ENCODE measurements at regions not wholly inside any gene's neighbourhood (a gene's known extent, or its start where the extent isn't known, plus 50 kb on each side); places are given as distances from the start of the nearest gene placed in this dataset.
"Not testable (repeated sequence)": the region's sequence is repeated elsewhere in the genome, so short reads cannot be mapped to it uniquely, and the experiment has no call there.

DNA sequence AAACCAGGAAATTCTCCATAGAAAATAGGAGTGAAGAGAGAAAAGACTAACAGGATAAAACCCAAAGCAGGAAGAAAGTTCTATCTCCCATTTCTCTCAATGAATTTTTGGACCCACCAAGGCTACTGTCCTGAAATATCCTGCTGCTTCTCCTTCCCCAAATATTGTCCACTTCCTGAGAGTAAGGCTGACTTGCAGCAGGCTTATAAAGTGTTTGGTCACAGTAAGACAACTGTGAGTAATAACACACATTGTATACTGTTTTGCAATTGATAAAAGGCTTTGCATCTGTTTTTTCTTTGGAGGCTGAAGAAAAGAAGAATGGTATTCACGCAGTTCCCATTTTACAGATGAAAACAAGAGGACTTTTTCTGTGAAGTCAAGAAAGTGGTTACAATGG is 52.8 kb downstream of the FOXD4L6 start:
- not testable (repeated sequence) for H3K27ac Mint-ChIP-seq; H3K36me3 Mint-ChIP-seq (ENCODE audit: low read depth); H3K9me3 Mint-ChIP-seq
- Mint-ChIP-seq H3K27me3 (ENCODE audit: low read depth) (peaks cover 42% of the 10 kb centered on the region), H3K4me1 (peaks cover 11% of the 10 kb centered on the region), H3K4me3 (peak overlapping the region; percentile 77 to 88 (median 88))

DNA sequence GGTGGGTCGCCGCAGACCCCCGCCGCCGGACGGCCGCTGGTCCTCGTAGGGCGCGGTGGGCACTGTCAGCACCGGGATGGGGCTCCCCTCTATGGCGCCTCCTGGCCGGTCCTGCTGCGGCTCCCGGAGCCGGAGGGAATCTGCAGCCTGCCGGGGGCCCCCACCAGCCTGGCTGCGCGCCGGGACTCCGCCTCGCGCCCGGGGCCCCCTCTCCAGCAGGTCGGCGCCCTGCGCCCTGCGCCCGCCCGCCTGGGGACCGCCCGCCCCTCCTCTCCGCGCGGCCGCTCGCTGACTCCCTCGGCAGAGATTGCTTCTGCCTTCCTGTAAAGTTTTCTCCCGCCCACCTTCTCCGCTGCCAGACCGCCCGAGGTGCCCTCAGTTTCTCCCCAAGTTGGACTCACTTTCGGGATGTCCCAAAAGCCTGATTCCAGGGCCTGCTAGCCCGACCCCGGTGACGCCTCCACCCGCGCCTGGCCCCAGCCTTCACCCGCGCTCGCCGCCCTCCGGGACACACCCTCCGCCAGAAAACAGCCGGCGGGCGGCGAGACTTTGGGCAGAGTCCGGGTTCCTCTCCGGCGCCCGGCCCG is 54.0 kb downstream of the FOXD4L6 start:
- Mint-ChIP-seq H3K27me3 (ENCODE audit: low read depth) (peaks cover 42% of the 10 kb centered on the region), H3K4me3 (peak overlapping the region; percentile 77 to 94 (median 88)), H3K27ac (peak overlapping the region in 2 of 3 experiments; percentile 12 to 60), H3K4me1 (peaks cover 11% of the 10 kb centered on the region)
- not testable (repeated sequence) for H3K9me3 Mint-ChIP-seq; H3K36me3 Mint-ChIP-seq (ENCODE audit: low read depth)

DNA sequence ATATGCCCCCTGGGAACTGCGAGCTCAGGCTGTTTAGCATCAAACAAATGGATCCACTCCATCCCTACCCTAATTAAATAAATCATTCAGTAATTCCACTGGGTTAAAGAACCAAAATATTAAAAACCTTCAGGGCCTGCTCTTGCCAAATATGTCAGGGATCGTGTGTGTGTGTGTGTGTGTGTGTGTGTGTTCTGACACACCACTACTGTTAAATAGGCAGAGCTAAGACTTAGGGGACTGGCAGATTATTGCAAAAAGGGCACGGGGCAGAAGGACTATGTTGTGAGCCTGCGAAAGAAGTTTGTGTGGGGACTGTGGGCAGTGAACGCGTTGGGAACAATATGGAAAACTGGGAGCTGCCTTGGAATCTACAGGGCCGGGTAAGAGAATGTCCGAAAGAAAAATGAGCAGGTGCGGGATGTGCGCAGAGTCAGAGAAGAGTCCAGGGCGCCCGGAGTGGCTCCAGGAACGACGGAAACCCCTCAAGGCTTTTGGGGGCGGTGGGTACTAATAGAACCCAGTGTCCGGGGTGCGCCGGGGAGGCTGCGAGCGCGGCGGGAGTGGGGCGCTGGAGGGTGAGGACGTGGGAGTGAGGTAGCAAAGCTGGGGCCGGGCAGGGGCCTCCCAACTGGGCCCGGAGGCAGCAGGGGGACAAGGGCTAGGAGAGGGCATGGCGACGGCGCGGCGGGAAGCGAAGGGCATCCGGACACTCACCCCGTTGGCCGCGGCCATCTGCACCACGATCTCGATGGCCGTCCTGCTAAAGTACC is 54.8 kb downstream of the FOXD4L6 start:
- H3K36me3 Mint-ChIP-seq (ENCODE audit: low read depth); H3K9me3 Mint-ChIP-seq: not testable (repeated sequence)
- H3K27ac Mint-ChIP-seq, result peak overlapping the region in 2 of 3 experiments; percentile 10 to 40
- peaks cover 11% of the 10 kb centered on the region for H3K4me1 Mint-ChIP-seq
- H3K4me3 Mint-ChIP-seq, result peak overlapping the region; percentile 79 to 94 (median 88)
- peaks cover 42% of the 10 kb centered on the region for H3K27me3 Mint-ChIP-seq (ENCODE audit: low read depth)

DNA sequence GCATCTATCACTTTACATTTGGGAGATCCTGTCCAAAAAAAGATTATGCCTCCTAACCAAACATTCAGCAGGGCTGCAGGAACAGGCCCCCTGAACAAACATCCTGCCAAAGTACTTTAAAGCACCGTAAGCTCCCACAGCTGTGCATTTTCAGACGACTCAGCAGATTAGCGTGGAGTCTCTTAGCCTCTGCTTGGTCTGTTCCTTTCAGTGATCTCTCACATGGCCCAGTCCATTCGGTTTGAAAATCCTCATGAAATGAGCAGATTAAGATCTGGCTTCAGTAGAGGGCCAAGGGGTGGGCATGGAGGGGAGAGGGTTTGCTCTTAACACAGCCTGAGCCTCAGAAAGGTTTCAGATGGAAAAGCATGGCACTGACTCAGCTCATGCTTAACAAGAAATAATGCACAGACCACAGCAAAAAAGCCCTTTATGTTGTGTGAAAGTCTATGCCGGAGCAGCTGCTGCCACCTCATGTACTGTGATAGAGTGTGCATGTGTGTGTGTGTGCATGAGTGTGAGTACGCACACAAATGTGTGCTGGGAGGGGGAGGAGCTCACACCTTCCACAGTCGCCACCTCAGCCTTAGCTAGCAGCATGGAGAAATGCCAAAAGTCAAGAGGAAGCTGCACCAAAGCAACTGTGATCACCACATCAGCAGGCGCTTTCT is 64.2 kb downstream of the FOXD4L6 start:
- H3K36me3 Mint-ChIP-seq (ENCODE audit: low read depth); H3K27me3 Mint-ChIP-seq (ENCODE audit: low read depth); H3K9me3 Mint-ChIP-seq: not testable (repeated sequence)
- H3K27ac Mint-ChIP-seq, result peak overlapping the region; percentile 67 to 88 (median 81)
- H3K4me3 Mint-ChIP-seq, result peak overlapping the region in 1 of 3 experiments; percentile 28
- peaks cover 14% of the 10 kb centered on the region for H3K4me1 Mint-ChIP-seq

DNA sequence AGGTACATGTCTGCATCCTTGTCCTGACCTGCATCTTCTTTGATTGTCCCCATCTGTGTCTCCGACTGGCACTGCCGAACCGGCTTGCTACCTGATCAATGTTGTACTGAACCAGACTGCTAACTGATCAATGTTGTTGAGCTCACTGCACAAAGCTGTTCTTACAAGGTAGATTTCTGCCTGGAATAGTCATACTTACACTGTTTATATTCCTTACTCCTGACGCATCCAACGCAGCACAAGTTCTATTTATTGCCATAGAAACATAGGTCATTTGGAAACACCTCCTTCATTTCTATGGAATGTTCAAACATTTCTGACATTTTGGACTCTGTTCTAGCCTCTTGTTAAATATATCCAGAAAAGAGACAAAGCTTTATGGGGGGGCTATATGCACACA is 65.2 kb downstream of the FOXD4L6 start:
- H3K4me3 Mint-ChIP-seq; H3K9me3 Mint-ChIP-seq; H3K36me3 Mint-ChIP-seq (ENCODE audit: low read depth); H3K27me3 Mint-ChIP-seq (ENCODE audit: low read depth); H3K27ac Mint-ChIP-seq: not testable (repeated sequence)
- peaks cover 14% of the 10 kb centered on the region for H3K4me1 Mint-ChIP-seq

DNA sequence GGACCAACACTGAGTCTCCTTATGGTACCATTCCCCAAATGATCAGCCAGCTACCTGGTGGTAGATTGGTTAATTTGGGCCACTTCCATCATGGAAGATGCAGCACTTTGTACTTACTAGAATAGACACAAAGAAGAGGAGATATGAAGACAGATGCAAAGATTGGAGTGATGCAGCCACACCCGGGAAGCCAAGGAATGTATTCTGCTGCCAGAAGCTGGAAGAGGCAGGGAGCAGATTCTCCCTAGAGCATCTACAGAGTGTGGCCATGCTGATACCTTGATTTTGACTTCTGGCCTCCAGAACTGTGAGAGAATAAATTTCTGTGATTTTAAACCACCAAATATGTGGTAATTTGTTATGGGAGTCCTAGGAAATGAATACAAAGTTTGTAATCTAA is 68.9 kb downstream of the FOXD4L6 start:
- peaks cover 13% of the 10 kb centered on the region for H3K4me1 Mint-ChIP-seq

DNA sequence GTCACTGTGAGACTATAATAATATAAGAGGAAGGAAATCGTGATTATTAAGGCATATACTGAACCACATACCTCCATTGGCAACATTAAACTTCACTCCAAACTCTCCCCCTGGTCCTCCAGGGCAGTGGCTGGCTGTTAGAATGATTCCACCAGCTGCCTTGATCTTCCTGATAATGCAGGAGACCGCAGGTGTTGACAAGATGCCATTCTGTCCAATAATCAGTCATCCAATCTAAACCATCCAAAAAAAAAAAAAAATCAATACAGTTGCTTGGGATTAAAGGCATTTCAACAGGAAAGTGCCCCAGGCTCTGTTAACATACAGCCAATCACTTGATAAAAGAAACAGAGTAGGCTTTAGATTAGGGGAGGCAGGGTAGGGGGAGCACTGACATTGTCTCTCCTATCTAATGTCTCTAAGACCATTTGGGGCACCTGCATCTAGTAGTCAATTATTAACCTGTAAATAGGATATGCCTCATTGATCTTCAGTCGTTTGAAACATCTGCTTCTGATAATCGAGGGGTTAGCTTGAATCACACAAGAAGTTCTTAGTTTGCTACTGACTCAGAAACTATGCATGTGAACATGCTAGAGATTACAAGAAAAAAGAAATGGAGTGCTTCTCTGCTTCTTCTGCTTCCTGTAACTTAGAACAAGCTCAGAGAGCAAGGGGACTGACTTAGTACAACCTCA is 74.7 kb downstream of the FOXD4L6 start:
- not testable (repeated sequence) for H3K4me3 Mint-ChIP-seq; H3K27me3 Mint-ChIP-seq (ENCODE audit: low read depth)
- peaks cover 15% of the 10 kb centered on the region for H3K9me3 Mint-ChIP-seq

More for the DNA sequence above, 68.9 kb downstream of the FOXD4L6 start:
- not testable (repeated sequence) for H3K9me3 Mint-ChIP-seq; H3K4me3 Mint-ChIP-seq; H3K27ac Mint-ChIP-seq; H3K27me3 Mint-ChIP-seq (ENCODE audit: low read depth); H3K36me3 Mint-ChIP-seq (ENCODE audit: low read depth)

DNA sequence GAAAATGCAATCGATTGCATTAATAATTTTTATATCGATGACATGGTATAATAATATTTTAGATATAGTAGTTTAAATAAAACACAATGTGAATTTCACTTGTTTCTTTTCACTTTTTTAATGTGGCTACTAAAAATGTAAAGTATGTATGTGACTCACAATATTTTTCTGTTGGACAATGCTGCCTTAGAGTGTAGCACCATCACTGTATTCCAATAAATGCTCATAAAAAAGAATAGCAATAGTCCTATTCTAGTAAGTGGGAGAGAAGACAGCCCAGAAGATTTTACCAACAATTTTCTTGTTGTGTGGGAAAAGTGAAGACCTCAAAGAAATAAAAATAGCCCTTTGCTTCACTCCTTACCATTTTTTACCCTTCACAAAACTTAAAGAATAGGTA is 79.8 kb downstream of the FOXD4L6 start:
- Mint-ChIP-seq H3K9me3 (peaks cover 17% of the 10 kb centered on the region), H3K36me3 (ENCODE audit: low read depth) (peaks cover 12% of the 10 kb centered on the region)
- H3K27me3 Mint-ChIP-seq (ENCODE audit: low read depth); H3K4me1 Mint-ChIP-seq; H3K4me3 Mint-ChIP-seq; H3K27ac Mint-ChIP-seq: not testable (repeated sequence)

More for the DNA sequence above, 74.7 kb downstream of the FOXD4L6 start:
- Mint-ChIP-seq H3K36me3 (ENCODE audit: low read depth) (peaks cover 12% of the 10 kb centered on the region), H3K27ac (peak overlapping the region in 1 of 3 experiments; percentile 30)
- H3K4me1 Mint-ChIP-seq, result not testable (repeated sequence)

DNA sequence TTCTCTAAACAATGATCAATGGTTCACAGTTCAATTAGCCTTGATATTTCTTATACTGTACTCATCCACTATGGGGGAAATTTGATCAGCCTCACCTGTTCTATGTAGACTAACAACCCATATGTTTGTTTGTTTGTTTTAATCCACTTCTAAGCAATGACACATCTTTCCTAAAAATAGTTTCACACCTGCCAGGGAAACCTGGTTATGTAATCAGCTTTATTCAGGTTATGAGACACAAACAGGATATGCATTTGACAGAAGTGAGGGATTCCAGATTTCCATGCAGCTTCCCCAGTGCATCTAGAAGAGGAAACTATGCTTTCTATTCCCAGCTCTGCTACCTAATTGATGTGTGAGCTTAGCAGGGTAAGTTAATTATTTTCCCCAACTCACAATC is 80.7 kb downstream of the FOXD4L6 start:
- Mint-ChIP-seq H3K36me3 (ENCODE audit: low read depth) (peaks cover 12% of the 10 kb centered on the region), H3K9me3 (peaks cover 17% of the 10 kb centered on the region)
- not testable (repeated sequence) for H3K4me1 Mint-ChIP-seq; H3K4me3 Mint-ChIP-seq; H3K27ac Mint-ChIP-seq; H3K27me3 Mint-ChIP-seq (ENCODE audit: low read depth)

DNA sequence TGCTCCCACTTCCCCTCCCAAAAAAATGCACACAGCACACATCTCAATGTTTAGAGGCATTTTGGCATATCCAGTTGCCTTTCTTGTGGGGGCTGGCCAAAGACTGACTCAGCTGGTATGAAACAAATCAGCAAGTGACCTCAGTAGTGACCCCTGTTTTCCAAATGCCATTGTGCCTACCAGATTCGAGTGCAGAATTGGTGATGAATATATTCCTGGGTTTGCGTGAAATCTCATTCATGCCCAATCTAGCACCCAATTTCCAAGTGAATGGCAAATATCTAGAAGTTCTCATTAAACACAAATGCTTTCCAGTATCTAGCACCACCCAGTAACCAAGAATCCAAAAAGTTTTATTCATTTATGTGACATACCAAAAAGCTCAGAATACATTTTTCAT is 83.6 kb downstream of the FOXD4L6 start:
- H3K9me3 Mint-ChIP-seq, result peaks cover 20% of the 10 kb centered on the region
- H3K27me3 Mint-ChIP-seq (ENCODE audit: low read depth); H3K36me3 Mint-ChIP-seq (ENCODE audit: low read depth); H3K4me1 Mint-ChIP-seq; H3K4me3 Mint-ChIP-seq; H3K27ac Mint-ChIP-seq: not testable (repeated sequence)

DNA sequence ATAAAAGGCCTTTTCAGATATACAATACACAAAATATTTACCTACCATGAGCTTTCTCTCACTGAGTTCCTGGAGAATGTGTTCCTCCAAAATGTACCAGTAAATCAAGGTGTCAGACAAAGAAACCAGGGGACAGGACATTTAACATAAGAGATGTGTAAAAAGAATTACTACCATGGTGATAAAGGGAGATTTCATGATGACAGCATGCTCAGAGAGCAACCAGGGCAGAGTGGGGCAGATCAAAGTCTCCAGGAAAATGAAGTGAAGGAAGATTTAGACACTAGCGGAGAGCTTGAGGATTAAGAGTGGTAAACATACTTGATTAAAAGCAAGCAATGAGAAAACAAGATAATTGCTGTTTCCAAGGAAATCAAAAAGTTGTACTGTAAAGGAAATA is 85.0 kb downstream of the FOXD4L6 start:
- not testable (repeated sequence) for H3K27me3 Mint-ChIP-seq (ENCODE audit: low read depth); H3K9me3 Mint-ChIP-seq; H3K4me1 Mint-ChIP-seq; H3K27ac Mint-ChIP-seq; H3K4me3 Mint-ChIP-seq; H3K36me3 Mint-ChIP-seq (ENCODE audit: low read depth)

DNA sequence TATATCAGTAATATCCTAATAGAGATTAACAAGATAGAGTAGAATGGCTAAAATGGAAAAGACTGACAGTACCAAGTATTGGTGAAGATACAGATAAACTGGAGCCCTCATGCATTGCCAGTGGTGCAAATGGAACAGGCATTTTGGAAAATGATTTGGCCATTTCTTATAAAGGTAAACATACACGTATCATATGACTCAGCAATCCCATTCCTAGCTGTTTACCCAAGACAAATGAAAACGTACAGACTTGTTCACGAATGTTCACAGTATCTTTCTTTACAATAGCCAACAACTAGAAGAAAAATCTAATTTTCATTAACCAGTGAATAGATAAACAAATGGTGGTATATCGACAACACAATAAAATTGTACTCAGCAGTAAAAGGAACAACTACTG is 86.4 kb downstream of the FOXD4L6 start:
- not testable (repeated sequence) for H3K36me3 Mint-ChIP-seq (ENCODE audit: low read depth); H3K27ac Mint-ChIP-seq; H3K27me3 Mint-ChIP-seq (ENCODE audit: low read depth); H3K4me3 Mint-ChIP-seq; H3K9me3 Mint-ChIP-seq; H3K4me1 Mint-ChIP-seq

DNA sequence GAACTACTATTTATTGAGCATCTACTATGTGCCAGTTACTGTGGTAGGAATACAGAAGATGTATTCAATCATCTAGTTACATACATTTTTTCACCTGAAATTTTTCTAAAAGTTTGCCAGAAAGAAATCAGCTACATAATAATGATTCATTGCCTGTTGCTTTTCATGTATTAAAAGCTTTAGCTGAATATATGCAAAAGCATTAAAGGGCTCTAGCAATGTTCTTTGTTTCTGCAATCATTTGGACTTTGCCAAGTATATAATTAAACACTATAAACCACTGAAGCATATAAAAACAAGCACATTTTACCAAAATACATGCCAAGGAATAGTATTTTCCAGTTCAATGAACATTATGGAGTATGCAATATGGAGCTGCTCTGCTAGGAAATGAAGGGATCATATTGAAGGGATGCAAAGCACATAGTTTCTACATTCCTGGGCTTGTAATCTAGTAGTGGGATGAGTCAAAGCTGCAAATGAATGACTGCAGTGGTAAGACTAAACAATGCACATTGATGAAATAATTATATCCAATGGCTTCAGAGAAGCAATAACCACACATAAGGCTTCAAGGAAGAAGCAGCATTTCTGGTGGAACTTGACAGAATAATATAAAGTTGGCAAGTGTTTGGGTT is 87.7 kb downstream of the FOXD4L6 start:
- not testable (repeated sequence) for H3K27ac Mint-ChIP-seq; H3K4me1 Mint-ChIP-seq; H3K27me3 Mint-ChIP-seq (ENCODE audit: low read depth); H3K36me3 Mint-ChIP-seq (ENCODE audit: low read depth); H3K4me3 Mint-ChIP-seq
- peaks cover 12% of the 10 kb centered on the region for H3K9me3 Mint-ChIP-seq

DNA sequence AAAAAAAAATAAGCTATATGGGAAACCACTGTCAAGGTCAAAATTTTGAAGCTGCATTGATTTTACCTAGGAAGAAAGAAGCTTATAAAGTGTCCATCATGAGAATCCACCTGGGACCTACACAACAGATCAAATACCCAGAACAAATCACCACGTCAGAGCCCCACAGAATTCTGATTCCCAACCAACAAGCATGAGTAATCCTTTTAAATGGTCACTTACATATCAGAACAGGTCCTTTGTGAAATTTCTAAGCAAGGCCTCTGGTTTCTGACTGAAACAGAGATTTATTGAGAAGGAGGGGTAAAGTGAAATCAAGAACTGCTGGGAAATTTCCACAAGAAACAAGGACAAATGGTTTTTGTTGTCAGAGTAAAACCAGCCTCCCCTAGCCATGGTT is 93.2 kb downstream of the FOXD4L6 start:
- not testable (repeated sequence) for H3K9me3 Mint-ChIP-seq; H3K27ac Mint-ChIP-seq; H3K4me3 Mint-ChIP-seq; H3K36me3 Mint-ChIP-seq (ENCODE audit: low read depth); H3K4me1 Mint-ChIP-seq; H3K27me3 Mint-ChIP-seq (ENCODE audit: low read depth)

All from nephron (organoid).